Smooth muscle cell (in vitro differentiated cells): ENCODE measurements at regions not wholly inside any gene's neighbourhood (a gene's known extent, or its start where the extent isn't known, plus 50 kb on each side); places are given as distances from the start of the nearest gene placed in this dataset.
A peak's percentile ranks its signal among the peaks of the same experiment; 100 is the strongest.

Source experiments
- DNase-seq: peaks from one replicate; lab custom pipeline; 2025; ENCODE audit not compliant: unreplicated experiment; lab: John Stamatoyannopoulos, UW
- H2AFZ ChIP-seq: fragments of 200-600 bp; sonication (generic); 2 replicates; pipeline ENCODE4 v1.6.0; 2016; ENCODE audit warnings: antibody characterized with exemption, low read depth, mild to moderate bottlenecking
- H3F3A ChIP-seq: fragments of 200-600 bp; sonication (generic); 2 replicates; pipeline ENCODE4 v1.6.0; 2017; ENCODE audit warnings: antibody characterized with exemption, low read depth
- H3K27ac ChIP-seq: fragments of 200-600 bp; sonication (generic); 2 replicates; pipeline ENCODE4 v1.5.1; 2016; ENCODE audit warnings: low read depth, mild to moderate bottlenecking
- H3K27me3 ChIP-seq: fragments of 200-600 bp; sonication (generic); 2 replicates; pipeline ENCODE4 v1.6.1; 2016; ENCODE audit warnings: low read depth, mild to moderate bottlenecking
- H3K36me3 ChIP-seq: fragments of 200-600 bp; sonication (generic); 2 replicates; pipeline ENCODE4 v1.5.1; 2016; ENCODE audit warnings: low read depth
- H3K4me1 ChIP-seq: fragments of 200-600 bp; sonication (generic); 2 replicates; pipeline ENCODE4 v1.5.1; 2016; ENCODE audit warnings: low read depth
- H3K4me2 ChIP-seq: fragments of 200-600 bp; sonication (generic); 2 replicates; pipeline ENCODE4 v1.6.0; 2016; ENCODE audit warnings: mild to moderate bottlenecking
- H3K4me3 ChIP-seq: fragments of 200-600 bp; sonication (generic); 2 replicates; pipeline ENCODE4 v1.5.1; 2016; ENCODE audit warnings: mild to moderate bottlenecking
- H3K79me2 ChIP-seq: fragments of 200-600 bp; sonication (generic); 2 replicates; pipeline ENCODE4 v1.6.0; 2016; ENCODE audit warnings: low read depth, mild to moderate bottlenecking
- H3K9ac ChIP-seq: fragments of 200-600 bp; sonication (generic); 2 replicates; pipeline ENCODE4 v1.6.0; 2016; ENCODE audit warnings: low read depth
- H3K9me3 ChIP-seq: fragments of 200-600 bp; sonication (generic); replicated peaks from 2 replicates; pipeline ENCODE4 v1.5.1; 2016; ENCODE audit warnings: low read depth
- H4K20me1 ChIP-seq: fragments of 200-600 bp; sonication (generic); 2 replicates; pipeline ENCODE4 v1.6.0; 2016; ENCODE audit warnings: low read depth
- WGBS: methylation state at CpG from one replicate; pipeline ENCODE4 v1.1.7; 2016; ENCODE audit warnings: low lambda C conversion rate; 5-methylcytosine and 5-hydroxymethylcytosine counted together
- TF ChIP-seq, protein P1 (sequence below): fragments of 200-600 bp; sonication (generic); IDR thresholded peaks from 2 replicates; pipeline ENCODE4 v1.5.1; 2017; ENCODE audit warnings: borderline replicate concordance, mild to moderate bottlenecking, antibody characterized with exemption; ENCODE audit not compliant: insufficient read depth, poor library complexity, severe bottlenecking

GRCh38 chr2:123737371-123737770 is 287.7 kb upstream of the CNTNAP5 start:
- Histone ChIP-seq H3K4me2 (no peak overlapping the region), H2AFZ (peak overlapping the region; percentile 26), H3K27me3 (no peaks in the 10 kb centered on the region), H3K9ac (no peak overlapping the region), H4K20me1 (no peaks in the 10 kb centered on the region), H3K4me1 (no peaks in the 10 kb centered on the region), H3K4me3 (no peak overlapping the region), H3K27ac (no peak overlapping the region), H3K36me3 (no peaks in the 10 kb centered on the region), H3K9me3 (peaks cover 5% of the 10 kb centered on the region), H3F3A (no peaks in the 10 kb centered on the region), H3K79me2 (no peaks in the 10 kb centered on the region)
- no peak for DNase-seq
- TF ChIP-seq, protein P1, sequence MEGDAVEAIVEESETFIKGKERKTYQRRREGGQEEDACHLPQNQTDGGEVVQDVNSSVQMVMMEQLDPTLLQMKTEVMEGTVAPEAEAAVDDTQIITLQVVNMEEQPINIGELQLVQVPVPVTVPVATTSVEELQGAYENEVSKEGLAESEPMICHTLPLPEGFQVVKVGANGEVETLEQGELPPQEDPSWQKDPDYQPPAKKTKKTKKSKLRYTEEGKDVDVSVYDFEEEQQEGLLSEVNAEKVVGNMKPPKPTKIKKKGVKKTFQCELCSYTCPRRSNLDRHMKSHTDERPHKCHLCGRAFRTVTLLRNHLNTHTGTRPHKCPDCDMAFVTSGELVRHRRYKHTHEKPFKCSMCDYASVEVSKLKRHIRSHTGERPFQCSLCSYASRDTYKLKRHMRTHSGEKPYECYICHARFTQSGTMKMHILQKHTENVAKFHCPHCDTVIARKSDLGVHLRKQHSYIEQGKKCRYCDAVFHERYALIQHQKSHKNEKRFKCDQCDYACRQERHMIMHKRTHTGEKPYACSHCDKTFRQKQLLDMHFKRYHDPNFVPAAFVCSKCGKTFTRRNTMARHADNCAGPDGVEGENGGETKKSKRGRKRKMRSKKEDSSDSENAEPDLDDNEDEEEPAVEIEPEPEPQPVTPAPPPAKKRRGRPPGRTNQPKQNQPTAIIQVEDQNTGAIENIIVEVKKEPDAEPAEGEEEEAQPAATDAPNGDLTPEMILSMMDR: no peak

GRCh38 chr2:123738643-123739042 is 286.4 kb upstream of the CNTNAP5 start:
- no peak overlapping the region for H3K4me2 ChIP-seq
- TF ChIP-seq, protein P1: no peak
- no peaks in the 10 kb centered on the region for H4K20me1 ChIP-seq
- DNase-seq: no peak
- H3K4me1 ChIP-seq: no peaks in the 10 kb centered on the region
- WGBS: 83% methylated on average over 1 of the region's 1 CpG
- H3F3A ChIP-seq: no peaks in the 10 kb centered on the region
- no peak overlapping the region for H3K27ac ChIP-seq
- no peak overlapping the region for H3K9ac ChIP-seq
- no peak overlapping the region for H3K4me3 ChIP-seq
- no peaks in the 10 kb centered on the region for H3K79me2 ChIP-seq
- no peak overlapping the region for H2AFZ ChIP-seq
- no peaks in the 10 kb centered on the region for H3K36me3 ChIP-seq
- H3K9me3 ChIP-seq: peaks cover 5% of the 10 kb centered on the region
- no peaks in the 10 kb centered on the region for H3K27me3 ChIP-seq

GRCh38 chr2:123746006-123746405 is 279.1 kb upstream of the CNTNAP5 start:
- Histone ChIP-seq H3K4me3 (no peak overlapping the region), H3K79me2 (no peaks in the 10 kb centered on the region), H3K9ac (no peak overlapping the region), H3K4me2 (no peak overlapping the region), H3K27me3 (no peaks in the 10 kb centered on the region), H3K9me3 (no peaks in the 10 kb centered on the region), H3K36me3 (no peaks in the 10 kb centered on the region), H3K27ac (no peak overlapping the region), H3F3A (no peaks in the 10 kb centered on the region), H4K20me1 (no peaks in the 10 kb centered on the region), H2AFZ (peak overlapping the region; percentile 51), H3K4me1 (no peaks in the 10 kb centered on the region)
- 93% methylated on average over 1 of the region's 1 CpG for WGBS
- DNase-seq: no peak
- TF ChIP-seq, protein P1: no peak

DNA sequence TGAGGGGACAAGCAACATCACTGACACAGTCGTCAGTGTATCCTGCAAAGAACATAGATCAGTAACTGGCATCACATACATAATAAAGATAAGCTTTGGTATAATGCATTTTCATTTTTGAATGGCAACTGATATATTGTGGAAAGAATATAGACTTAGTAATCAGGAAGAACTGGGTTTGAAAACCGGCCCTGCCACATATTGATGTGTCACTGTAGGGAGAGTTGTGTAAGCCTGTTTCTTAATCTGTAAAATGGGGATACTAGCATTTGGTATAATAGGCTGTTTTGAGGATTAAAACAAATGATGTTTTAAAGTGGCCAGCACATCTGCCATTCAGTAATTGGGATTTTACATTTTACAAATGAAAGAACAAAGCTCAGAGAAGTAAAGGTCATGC is 277.8 kb upstream of the CNTNAP5 start:
- Histone ChIP-seq H3K4me2 (no peak overlapping the region), H3K9ac (no peak overlapping the region), H3K4me1 (no peaks in the 10 kb centered on the region), H3K27me3 (no peaks in the 10 kb centered on the region), H3K4me3 (no peak overlapping the region), H3K79me2 (no peaks in the 10 kb centered on the region), H4K20me1 (no peaks in the 10 kb centered on the region), H3K27ac (no peak overlapping the region), H3F3A (no peaks in the 10 kb centered on the region), H3K36me3 (no peaks in the 10 kb centered on the region), H3K9me3 (no peaks in the 10 kb centered on the region), H2AFZ (no peak overlapping the region)
- no peak for DNase-seq
- TF ChIP-seq, protein P1: no peak
- WGBS: 84% methylated on average over 2 of the region's 2 CpGs
